ENCODE measurements at regions not wholly inside any gene's neighbourhood (a gene's known extent, or its start where the extent isn't known, plus 50 kb on each side); places are given as distances from the start of the nearest gene placed in this dataset.

- TF ChIP-seq, protein P1, sequence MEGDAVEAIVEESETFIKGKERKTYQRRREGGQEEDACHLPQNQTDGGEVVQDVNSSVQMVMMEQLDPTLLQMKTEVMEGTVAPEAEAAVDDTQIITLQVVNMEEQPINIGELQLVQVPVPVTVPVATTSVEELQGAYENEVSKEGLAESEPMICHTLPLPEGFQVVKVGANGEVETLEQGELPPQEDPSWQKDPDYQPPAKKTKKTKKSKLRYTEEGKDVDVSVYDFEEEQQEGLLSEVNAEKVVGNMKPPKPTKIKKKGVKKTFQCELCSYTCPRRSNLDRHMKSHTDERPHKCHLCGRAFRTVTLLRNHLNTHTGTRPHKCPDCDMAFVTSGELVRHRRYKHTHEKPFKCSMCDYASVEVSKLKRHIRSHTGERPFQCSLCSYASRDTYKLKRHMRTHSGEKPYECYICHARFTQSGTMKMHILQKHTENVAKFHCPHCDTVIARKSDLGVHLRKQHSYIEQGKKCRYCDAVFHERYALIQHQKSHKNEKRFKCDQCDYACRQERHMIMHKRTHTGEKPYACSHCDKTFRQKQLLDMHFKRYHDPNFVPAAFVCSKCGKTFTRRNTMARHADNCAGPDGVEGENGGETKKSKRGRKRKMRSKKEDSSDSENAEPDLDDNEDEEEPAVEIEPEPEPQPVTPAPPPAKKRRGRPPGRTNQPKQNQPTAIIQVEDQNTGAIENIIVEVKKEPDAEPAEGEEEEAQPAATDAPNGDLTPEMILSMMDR (IDR thresholded peaks at IDR 0.05; ENCODE audit: borderline replicate concordance, extremely low read depth, insufficient read depth), result no peak
- Histone ChIP-seq H3K9me3 (ENCODE audit: control insufficient read depth in 2 of 3, insufficient read depth in 1 of 3, low read length in 3 of 3) (no peaks in the 10 kb centered on the region), H3K36me3 (ENCODE audit: control insufficient read depth in 2 of 3, insufficient read depth in 3 of 3, low read length in 3 of 3) (no peaks in the 10 kb centered on the region), H3K9ac (ENCODE audit: low read length in 3 of 3) (no peak overlapping the region), H3K27me3 (ENCODE audit: control insufficient read depth, insufficient read depth, low read length) (no peaks in the 10 kb centered on the region), H3K4me1 (ENCODE audit: control insufficient read depth in 2 of 3, insufficient read depth in 2 of 3, low read depth in 1 of 3, low read length in 3 of 3) (no peaks in the 10 kb centered on the region), H3K27ac (ENCODE audit: low read depth in 2 of 2, low read length in 2 of 2) (no peak overlapping the region), H3K4me3 (ENCODE audit: low read length in 3 of 3) (no peak overlapping the region)
- DNase-seq (peak in 3 of 5 donors; percentile 34 to 57 (median 40)), FAIRE-seq (no peak)
- intact Hi-C loops (cut with DNase I), result no loop called here
Measured at GRCh38 chr19:31882709-31883108, 462.7 kb upstream of the ZNF507 start.

DNA sequence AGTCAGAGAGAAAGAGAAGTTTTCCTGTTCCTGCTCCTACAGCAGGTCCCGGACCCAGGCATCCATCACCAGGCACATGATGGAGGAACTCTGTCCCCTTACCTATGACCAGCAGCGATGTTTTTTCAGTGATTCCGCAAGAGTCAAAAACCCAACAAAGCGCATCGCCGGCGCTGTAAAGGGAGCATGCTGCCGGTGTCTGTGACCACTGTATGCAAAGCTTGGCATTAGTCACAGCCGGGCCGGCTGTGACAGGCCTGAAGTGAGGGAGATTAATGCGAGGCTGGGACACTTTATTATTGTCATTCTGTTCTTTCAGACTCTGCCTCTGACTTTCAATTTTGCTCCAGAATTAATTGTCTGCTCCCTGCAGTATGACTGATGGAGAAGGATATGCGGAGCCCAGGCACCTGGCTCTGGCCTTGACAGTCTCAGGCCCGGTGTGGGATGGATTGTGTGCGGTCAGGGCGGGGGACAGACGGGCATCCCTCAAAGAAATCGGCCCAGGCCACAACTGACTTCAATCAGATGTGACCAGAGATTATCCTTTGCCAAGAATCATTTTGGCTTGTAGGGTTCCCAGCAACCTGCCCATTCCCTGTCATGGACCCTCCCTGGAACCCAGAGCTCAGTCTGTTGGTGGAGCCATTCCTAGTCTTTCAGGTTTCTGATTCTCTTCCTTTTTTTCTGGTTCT, 462.0 kb upstream of the ZNF507 start:
- H3K4me3 ChIP-seq (ENCODE audit: low read length in 3 of 3), result no peak overlapping the region
- no peak overlapping the region for H3K27ac ChIP-seq (ENCODE audit: low read depth in 2 of 2, low read length in 2 of 2)
- no peaks in the 10 kb centered on the region for H3K4me1 ChIP-seq (ENCODE audit: control insufficient read depth in 2 of 3, insufficient read depth in 2 of 3, low read depth in 1 of 3, low read length in 3 of 3)
- no peak for FAIRE-seq
- intact Hi-C loops (cut with DNase I), result no loop called here
- no peak overlapping the region for H3K9ac ChIP-seq (ENCODE audit: low read length in 3 of 3)
- TF ChIP-seq, protein P1 (IDR thresholded peaks at IDR 0.05; ENCODE audit: borderline replicate concordance, extremely low read depth, insufficient read depth), result no peak
- no peaks in the 10 kb centered on the region for H3K36me3 ChIP-seq (ENCODE audit: control insufficient read depth in 2 of 3, insufficient read depth in 3 of 3, low read length in 3 of 3)
- no peaks in the 10 kb centered on the region for H3K9me3 ChIP-seq (ENCODE audit: control insufficient read depth in 2 of 3, insufficient read depth in 1 of 3, low read length in 3 of 3)
- H3K27me3 ChIP-seq (ENCODE audit: control insufficient read depth, insufficient read depth, low read length), result no peaks in the 10 kb centered on the region
- DNase-seq, result peak in 4 of 5 donors; percentile 54 to 65 (median 60)

DNA sequence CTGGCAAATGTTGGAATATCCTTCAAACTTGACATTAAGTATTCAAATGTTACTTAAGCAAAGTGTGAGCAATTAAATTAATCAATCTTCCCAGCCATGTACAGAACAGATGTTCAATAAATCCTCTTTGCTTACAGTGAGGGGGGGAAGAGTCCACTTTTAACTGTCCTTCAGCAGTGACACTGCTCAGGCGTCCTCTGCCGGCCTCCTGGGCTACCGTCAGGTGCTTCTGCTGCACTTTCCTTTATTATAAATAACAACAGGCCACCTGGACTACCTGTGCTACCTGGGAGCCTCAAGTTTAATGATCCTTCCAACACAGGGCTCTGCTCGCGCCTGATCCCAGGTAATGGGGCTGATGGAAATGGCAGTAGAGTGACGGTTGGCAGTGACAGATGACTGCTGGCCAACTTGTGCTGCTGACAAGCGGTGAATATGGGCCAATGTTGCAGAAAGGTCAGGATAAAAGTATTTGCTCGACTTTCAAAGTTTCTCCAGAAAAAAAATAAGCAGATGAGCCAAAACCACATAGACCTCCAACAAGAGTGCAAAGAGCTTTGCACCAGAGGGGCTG, 460.0 kb upstream of the ZNF507 start:
- intact Hi-C loops (cut with DNase I), result no loop called here
- TF ChIP-seq, protein P1 (IDR thresholded peaks at IDR 0.05; ENCODE audit: borderline replicate concordance, extremely low read depth, insufficient read depth), result no peak
- Histone ChIP-seq H3K27ac (ENCODE audit: low read depth in 2 of 2, low read length in 2 of 2) (no peak overlapping the region), H3K9ac (ENCODE audit: low read length in 3 of 3) (no peak overlapping the region), H3K4me1 (ENCODE audit: control insufficient read depth in 2 of 3, insufficient read depth in 2 of 3, low read depth in 1 of 3, low read length in 3 of 3) (no peaks in the 10 kb centered on the region), H3K9me3 (ENCODE audit: control insufficient read depth in 2 of 3, insufficient read depth in 1 of 3, low read length in 3 of 3) (no peaks in the 10 kb centered on the region), H3K4me3 (ENCODE audit: low read length in 3 of 3) (no peak overlapping the region), H3K27me3 (ENCODE audit: control insufficient read depth, insufficient read depth, low read length) (no peaks in the 10 kb centered on the region), H3K36me3 (ENCODE audit: control insufficient read depth in 2 of 3, insufficient read depth in 3 of 3, low read length in 3 of 3) (no peaks in the 10 kb centered on the region)
- FAIRE-seq (no peak), DNase-seq (no peak)

All from kidney (tissue), 13 donors.